IMR-90 (cell line): ENCODE measurements at regions not wholly inside any gene's neighbourhood (a gene's known extent, or its start where the extent isn't known, plus 50 kb on each side); places are given as distances from the start of the nearest gene placed in this dataset.
"Not testable (repeated sequence)": the region's sequence is repeated elsewhere in the genome, so short reads cannot be mapped to it uniquely, and the experiment has no call there.

Source experiments
- ATAC-seq: fragments of 200-7000 bp; cut with Tn5 transposase; 2 replicates; pipeline ENCODE4 v1.9.1; 2020; ENCODE audit warnings: low read depth, mild to moderate bottlenecking, moderate library complexity
- BruUV-seq: library from RNA; stranded (reverse); fragments of 400-500 nt; replicated peaks from 2 replicates; lab custom pipeline; 2021; lab: Mats Ljungman, UMichigan
- CTCF ChIA-PET: fragments of 300-600 bp; formaldehyde crosslinking; extraction: SDS; loops from one replicate; lab custom pipeline; 2021; ENCODE audit warnings: antibody characterized with exemption; lab: Yijun Ruan, JAX
- POLR2A ChIA-PET: fragments of 300-600 bp; sonication (Branson Sonifier 250); formaldehyde crosslinking; loops from one replicate; lab custom pipeline; 2022; ENCODE audit warnings: antibody characterized with exemption; ENCODE audit not compliant: unreplicated experiment; lab: Charles Lee
- DNase-seq: peaks from one replicate; pipeline ENCODE4 v3.0.0; 2013
- H2AFZ ChIP-seq: replicated peaks from 2 replicates; pipeline ENCODE3; 2013; ENCODE audit warnings: low read length, mild to moderate bottlenecking; ENCODE audit not compliant: poor library complexity
- H2AK5ac ChIP-seq: 2 replicates; pipeline ENCODE4 v1.6.1; 2013; ENCODE audit warnings: low read depth, low read length, inconsistent platforms
- H2AK9ac ChIP-seq: replicated peaks from 2 replicates; pipeline ENCODE3; 2013; ENCODE audit warnings: mild to moderate bottlenecking, low read depth, low read length, moderate library complexity; ENCODE audit not compliant: poor library complexity
- H2BK120ac ChIP-seq: 2 replicates; pipeline ENCODE4 v1.6.1; 2013; ENCODE audit warnings: low read depth, low read length, inconsistent platforms
- H2BK15ac ChIP-seq: 3 replicates; pipeline ENCODE4 v1.6.1; 2013; ENCODE audit warnings: low read depth, low read length, inconsistent platforms
- H2BK20ac ChIP-seq: 2 replicates; pipeline ENCODE4 v1.6.1; 2013; ENCODE audit warnings: low read depth, mild to moderate bottlenecking, inconsistent platforms, low read length, moderate library complexity
- H2BK5ac ChIP-seq: 2 replicates; pipeline ENCODE4 v1.6.1; 2013; ENCODE audit warnings: mild to moderate bottlenecking, low read depth, low read length, inconsistent platforms; ENCODE audit not compliant: poor library complexity, severe bottlenecking
- H3K14ac ChIP-seq: replicated peaks from 2 replicates; pipeline ENCODE4 v1.6.1; 2013; ENCODE audit warnings: low read depth, low read length, inconsistent platforms
- H3K18ac ChIP-seq: 2 replicates; pipeline ENCODE4 v1.6.1; 2013; ENCODE audit warnings: low read depth, low read length, control low read depth
- H3K23ac ChIP-seq: 2 replicates; pipeline ENCODE4 v1.6.1; 2013; ENCODE audit warnings: low read depth, low read length, inconsistent platforms
- H3K27ac ChIP-seq: 2 replicates; pipeline ENCODE4 v1.5.1; 2013; ENCODE audit warnings: mild to moderate bottlenecking, control low read depth, low read length; ENCODE audit not compliant: insufficient read depth
- H3K27me3 ChIP-seq: 2 replicates; pipeline ENCODE4 v1.6.1; 2013; ENCODE audit warnings: low read length; ENCODE audit not compliant: control insufficient read depth, insufficient read depth
- H3K36me3 ChIP-seq: 2 replicates; pipeline ENCODE4 v1.6.1; 2013; ENCODE audit warnings: low read length, mixed read lengths; ENCODE audit not compliant: control insufficient read depth, insufficient read depth
- H3K4ac ChIP-seq: 2 replicates; pipeline ENCODE4 v1.6.1; 2013; ENCODE audit warnings: low read depth, low read length, inconsistent platforms
- H3K4me1 ChIP-seq: 2 replicates; pipeline ENCODE4 v1.6.1; 2013; ENCODE audit warnings: low read length, mixed read lengths; ENCODE audit not compliant: control insufficient read depth, insufficient read depth
- H3K4me2 ChIP-seq: 2 replicates; pipeline ENCODE4 v1.6.1; 2013; ENCODE audit warnings: low read depth, mild to moderate bottlenecking, control low read depth, low read length, moderate library complexity
- H3K4me3 ChIP-seq: 2 replicates; pipeline ENCODE4 v1.5.1; 2013; ENCODE audit warnings: low read depth, mild to moderate bottlenecking, control low read depth, low read length, moderate library complexity; ENCODE audit not compliant: insufficient read depth
- H3K56ac ChIP-seq: 2 replicates; pipeline ENCODE4 v1.6.1; 2013; ENCODE audit warnings: low read length, inconsistent platforms; ENCODE audit not compliant: insufficient read depth; ENCODE audit errors: extremely low read depth
- H3K79me1 ChIP-seq, 2 experiments: 2 replicates each; pipeline ENCODE4 v1.6.1; 2013; ENCODE audit warnings: low read length in 2 of 2, inconsistent platforms in 1 of 2, low read depth in 1 of 2
- H3K9ac ChIP-seq: 2 replicates; pipeline ENCODE4 v1.6.1; 2013; ENCODE audit warnings: low read depth, low read length, control low read depth
- H3K9me1 ChIP-seq: 2 replicates; pipeline ENCODE4 v1.6.1; 2013; ENCODE audit warnings: low read length, inconsistent platforms; ENCODE audit not compliant: insufficient read depth
- H3K9me3 ChIP-seq: 2 replicates; pipeline ENCODE4 v1.6.1; 2013; ENCODE audit warnings: low read length; ENCODE audit not compliant: control insufficient read depth, insufficient read depth
- H4K20me1 ChIP-seq: 2 replicates; pipeline ENCODE4 v1.6.1; 2013; ENCODE audit warnings: low read length, inconsistent platforms; ENCODE audit not compliant: insufficient read depth
- H4K5ac ChIP-seq: 2 replicates; pipeline ENCODE4 v1.6.1; 2013; ENCODE audit warnings: mild to moderate bottlenecking, low read depth, low read length, control low read depth
- H4K8ac ChIP-seq, 2 experiments: 2 replicates each; pipeline ENCODE4 v1.6.1; 2013; ENCODE audit warnings: low read depth in 2 of 2, low read length in 2 of 2, control low read depth in 1 of 2, inconsistent platforms in 1 of 2
- H4K91ac ChIP-seq: 2 replicates; pipeline ENCODE4 v1.6.1; 2013; ENCODE audit warnings: low read depth, low read length, inconsistent platforms; ENCODE audit not compliant: insufficient read depth
- CEBPB ChIP-seq: IDR thresholded peaks from 2 replicates; pipeline ENCODE4 v1.6.1; 2012; ENCODE audit warnings: low read depth, low read length, improper control_type of control experiment
- CHD1 ChIP-seq: IDR thresholded peaks from 2 replicates; pipeline ENCODE4 v1.6.1; 2012; ENCODE audit warnings: low read depth, low read length, improper control_type of control experiment
- FOS ChIP-seq: fragments of 150-350 bp; IDR thresholded peaks from 2 replicates; pipeline ENCODE4 v1.6.1; 2016; ENCODE audit warnings: low read depth, low read length
- MAFK ChIP-seq: IDR thresholded peaks from 2 replicates; pipeline ENCODE4 v1.6.1; 2012; ENCODE audit warnings: low read depth, low read length, improper control_type of control experiment
- MAZ ChIP-seq: IDR thresholded peaks from 2 replicates; pipeline ENCODE4 v1.6.1; 2012; ENCODE audit warnings: low read depth, mild to moderate bottlenecking, low read length, improper control_type of control experiment, moderate library complexity, borderline replicate concordance
- NFE2L2 ChIP-seq: fragments of 150-350 bp; IDR thresholded peaks from 2 replicates; pipeline ENCODE4 v1.6.1; 2016; ENCODE audit warnings: low read depth, mild to moderate bottlenecking, low read length
- RAD21 ChIP-seq: IDR thresholded peaks from 2 replicates; pipeline ENCODE4 v1.6.1; 2012; ENCODE audit warnings: low read length, improper control_type of control experiment
- RFX5 ChIP-seq: IDR thresholded peaks from 2 replicates; pipeline ENCODE4 v1.8.0; 2012; ENCODE audit warnings: low read depth, mild to moderate bottlenecking, low read length, moderate library complexity
- WGBS, 2 experiments: methylation state at CpG; one replicate each; pipeline versions ENCODE4 v1.1.5 to v1.1.7; 2013; ENCODE audit warnings: missing lambda C conversion rate in 2 of 2; ENCODE audit not compliant: insufficient read length in 1 of 2; ENCODE audit errors: extremely low coverage in 2 of 2; 5-methylcytosine and 5-hydroxymethylcytosine counted together
- dilution Hi-C: fragments of 300-500 bp; cut with HindIII; formaldehyde crosslinking; loops from one replicate; pipeline ENCODE4 v1.14.3; 2018; ENCODE audit warnings: low sequenced_read_pairs; ENCODE audit not compliant: unreplicated experiment
- in situ Hi-C: fragments of 300-500 bp; cut with MboI; formaldehyde crosslinking; loops from 3 replicates; pipeline ENCODE4 v1.14.3; 2019; ENCODE audit warnings: low sequenced_read_pairs, inconsistent platforms, mixed read lengths
- intact Hi-C: fragments of 100-400 bp; cut with micrococcal nuclease; formaldehyde crosslinking; loops from 2 replicates; pipeline ENCODE4 v1.10.0; 2022
- TF ChIP-seq, protein P1 (sequence below): fragments of 150-350 bp; IDR thresholded peaks from 2 replicates; pipeline ENCODE4 v1.6.1; 2017; ENCODE audit warnings: mild to moderate bottlenecking, antibody characterized with exemption, low read length, low read depth

DNA sequence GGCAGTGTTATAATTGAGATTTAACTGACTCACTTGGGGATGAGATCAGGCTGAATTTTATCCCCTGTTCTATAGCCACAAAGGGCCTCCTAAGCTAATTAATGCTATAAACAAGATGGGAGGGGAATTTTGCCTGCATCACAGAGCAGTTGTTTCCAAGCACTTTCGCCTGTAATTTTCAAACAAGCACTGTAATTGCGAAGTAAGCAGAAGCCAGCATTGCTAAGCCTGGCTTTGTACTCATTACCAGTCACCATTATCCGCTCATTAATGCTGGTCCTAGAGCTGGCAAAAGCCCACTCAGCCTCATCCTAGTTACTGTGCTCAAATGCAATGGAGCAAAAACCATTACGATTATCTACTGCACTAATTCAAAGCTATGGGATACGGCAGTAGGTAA, 356.6 kb upstream of the UBE2E2 start:
- no peaks in the 10 kb centered on the region for H3K4me1 ChIP-seq
- no peak overlapping the region for H4K5ac ChIP-seq
- no peaks in the 10 kb centered on the region for H3K9me1 ChIP-seq
- H3K4ac ChIP-seq = no peak overlapping the region
- no peaks in the 10 kb centered on the region for H3K79me1 ChIP-seq
- no peak overlapping the region for H2BK120ac ChIP-seq
- no peak overlapping the region for H3K56ac ChIP-seq
- WGBS, 2 experiments = 58% methylated on average over 2 of the region's 5 CpGs; no CpG with 5 or more reads in 1 of the 2 experiments
- no peaks in the 10 kb centered on the region for H3K27me3 ChIP-seq
- dilution Hi-C loops (no loop called here), in situ Hi-C loops (no loop called here), intact Hi-C loops (no loop called here)
- no peak overlapping the region for H2AK5ac ChIP-seq
- POLR2A ChIA-PET = no interaction called here
- no peak overlapping the region for H4K91ac ChIP-seq
- CTCF ChIA-PET = no interaction called here
- H2BK20ac ChIP-seq = no peak overlapping the region
- H2AK9ac ChIP-seq = no peak overlapping the region
- H3K4me2 ChIP-seq = no peak overlapping the region
- BruUV-seq = no TSS peak
- H3K14ac ChIP-seq = no peak overlapping the region
- H4K20me1 ChIP-seq = no peaks in the 10 kb centered on the region
- no peak overlapping the region for H2BK5ac ChIP-seq
- H3K4me3 ChIP-seq = no peak overlapping the region
- H3K9ac ChIP-seq = no peak overlapping the region
- H3K9me3 ChIP-seq = 0 out of 2 replicates have a peak, but pooled peaks cover 2% of the 10 kb centered on the region
- TF ChIP-seq CHD1 (no peak), RAD21 (no peak), MAFK (no peak), RFX5 (no peak), CEBPB (no peak), FOS (no peak), MAZ (no peak), NFE2L2 (no peak)
- TF ChIP-seq, protein P1, sequence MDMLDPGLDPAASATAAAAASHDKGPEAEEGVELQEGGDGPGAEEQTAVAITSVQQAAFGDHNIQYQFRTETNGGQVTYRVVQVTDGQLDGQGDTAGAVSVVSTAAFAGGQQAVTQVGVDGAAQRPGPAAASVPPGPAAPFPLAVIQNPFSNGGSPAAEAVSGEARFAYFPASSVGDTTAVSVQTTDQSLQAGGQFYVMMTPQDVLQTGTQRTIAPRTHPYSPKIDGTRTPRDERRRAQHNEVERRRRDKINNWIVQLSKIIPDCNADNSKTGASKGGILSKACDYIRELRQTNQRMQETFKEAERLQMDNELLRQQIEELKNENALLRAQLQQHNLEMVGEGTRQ = no peak
- no peaks in the 10 kb centered on the region for H3K36me3 ChIP-seq
- no peak overlapping the region for H4K8ac ChIP-seq
- no peak overlapping the region for H3K18ac ChIP-seq
- H2AFZ ChIP-seq = no peak overlapping the region
- H3K27ac ChIP-seq = no peak overlapping the region
- H3K23ac ChIP-seq = no peak overlapping the region
- no peak for ATAC-seq
- no peak overlapping the region for H2BK15ac ChIP-seq
- DNase-seq = no peak

DNA sequence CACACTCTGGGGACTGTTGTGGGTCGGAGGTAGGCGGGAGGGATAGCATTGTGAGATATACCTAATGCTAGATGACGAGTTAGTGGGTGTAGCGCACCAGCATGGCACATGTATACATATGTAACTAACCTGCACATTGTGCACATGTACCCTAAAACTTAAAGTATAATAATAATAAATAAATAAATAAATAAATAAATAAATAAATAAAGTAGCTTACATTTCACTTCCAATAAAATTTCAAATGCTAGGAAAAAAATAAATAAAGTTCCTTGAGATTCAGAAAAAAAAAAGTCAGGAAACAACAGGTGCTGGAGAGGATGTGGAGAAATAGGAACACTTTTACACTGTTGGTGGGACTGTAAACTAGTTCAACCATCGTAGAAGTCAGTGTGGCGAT, 353.5 kb upstream of the UBE2E2 start:
- H3K36me3 ChIP-seq, ATAC-seq, H2BK120ac ChIP-seq, in situ Hi-C loops, H2BK20ac ChIP-seq, H3K27ac ChIP-seq, H3K56ac ChIP-seq, H3K4me3 ChIP-seq, H3K4ac ChIP-seq, H2BK5ac ChIP-seq, H2AK9ac ChIP-seq, dilution Hi-C loops, H2BK15ac ChIP-seq, H3K4me2 ChIP-seq, H4K8ac ChIP-seq, H3K79me1 ChIP-seq, BruUV-seq, DNase-seq, H3K9me3 ChIP-seq, H4K20me1 ChIP-seq, H3K23ac ChIP-seq, H4K5ac ChIP-seq, H3K9me1 ChIP-seq, intact Hi-C loops, H4K91ac ChIP-seq, H3K4me1 ChIP-seq, POLR2A ChIA-PET, H3K9ac ChIP-seq, H3K27me3 ChIP-seq, H3K18ac ChIP-seq, H2AK5ac ChIP-seq, H2AFZ ChIP-seq, H3K14ac ChIP-seq: not testable (repeated sequence)
- CTCF ChIA-PET = interaction anchor here (0.6 kb wide), 1 partner anchor 15 kb away, joined by 3 read pairs; no protein-coding TSS in a partner anchor
- WGBS, 2 experiments = no CpG with 5 or more reads among the region's 6 CpGs
